Uterus (tissue), 3 donors: ENCODE measurements at regions not wholly inside any gene's neighbourhood (a gene's known extent, or its start where the extent isn't known, plus 50 kb on each side); places are given as distances from the start of the nearest gene placed in this dataset.

Source experiments
- DNase-seq, 2 donors: peaks; one replicate each; pipeline ENCODE4 v3.0.0-alpha.2; 2019 to 2020
- H3K27ac ChIP-seq, 2 donors: fragments of 200-600 bp; sonication (generic); 1 replicate in 1 of 2; 2 replicates in 1 of 2; pipeline ENCODE4 v1.5.1; 2016 to 2018
- H3K27me3 ChIP-seq, 2 donors: fragments of 200-600 bp; sonication (generic); one replicate each; pipeline ENCODE4 v1.5.1; 2018 to 2019; ENCODE audit warnings: control low read depth in 1 of 2
- H3K36me3 ChIP-seq, 2 donors: fragments of 200-600 bp; sonication (generic); one replicate each; pipeline ENCODE4 v1.5.1; 2019; ENCODE audit warnings: control low read depth in 1 of 2
- H3K4me1 ChIP-seq, 2 donors: fragments of 200-600 bp; sonication (generic); one replicate each; pipeline ENCODE4 v1.5.1; 2018 to 2019; ENCODE audit warnings: control low read depth in 1 of 2
- H3K4me3 ChIP-seq, 2 donors: fragments of 200-600 bp; sonication (generic); 1 replicate in 1 of 2; 2 replicates in 1 of 2; pipeline ENCODE4 v1.5.1; 2018 to 2019; ENCODE audit warnings: mild to moderate bottlenecking in 1 of 2
- H3K9me3 ChIP-seq, 2 donors: fragments of 200-600 bp; sonication (generic); one replicate each; pipeline ENCODE4 v1.5.1; 2019; ENCODE audit warnings: control low read depth in 1 of 2
- CTCF ChIP-seq, 4 experiments: fragments of 200-600 bp in 2 of 4; fragments of 450-650 bp in 2 of 4; sonication (generic) in 2 of 4; IDR thresholded peaks; one replicate each; pipeline ENCODE4 v1.5.1; 2016 to 2019; ENCODE audit warnings: antibody characterized with exemption in 4 of 4, mild to moderate bottlenecking in 2 of 4, moderate library complexity in 1 of 4
- POLR2A ChIP-seq, 2 donors: fragments of 450-650 bp; IDR thresholded peaks; one replicate each; pipeline ENCODE4 v1.6.1; 2016; ENCODE audit warnings: antibody characterized with exemption in 2 of 2, mild to moderate bottlenecking in 1 of 2, moderate library complexity in 1 of 2
- intact Hi-C: fragments of 100-400 bp; cut with DNase I; formaldehyde crosslinking; loops from one replicate; pipeline ENCODE4 v1.15.1; 2023; ENCODE audit warnings: low total_unique reads
- donor health status: DM: yes; HTN: yes; CAD: no.

- DNase-seq, result peak in 1 of 2 donors; percentile 27
- Histone ChIP-seq H3K36me3 (no peaks in the 10 kb centered on the region), H3K27me3 (no peaks in the 10 kb centered on the region), H3K27ac (peak overlapping the region; percentile 64 to 74), H3K4me3 (no peak overlapping the region), H3K4me1 (no peaks in the 10 kb centered on the region), H3K9me3 (no peaks in the 10 kb centered on the region)
- TF ChIP-seq CTCF (IDR thresholded peaks at IDR 0.05) (no peak), POLR2A (IDR thresholded peaks at IDR 0.05) (no peak)
- intact Hi-C loops, result no loop called here
Measured at GRCh38 chr13:50386541-50387050, 371.4 kb downstream of the KCNRG start.

GRCh38 chr13:50387051-50387581 lies 371.9 kb downstream of the KCNRG start:
- DNase-seq, result peak; percentile 34 to 47
- no peak overlapping the region for H3K4me3 ChIP-seq
- intact Hi-C loops, result no loop called here
- peak overlapping the region; percentile 64 to 74 for H3K27ac ChIP-seq
- H3K36me3 ChIP-seq, result no peaks in the 10 kb centered on the region
- no peak for TF ChIP-seq CTCF (IDR thresholded peaks at IDR 0.05)
- H3K4me1 ChIP-seq, result no peaks in the 10 kb centered on the region
- H3K27me3 ChIP-seq, result no peaks in the 10 kb centered on the region
- H3K9me3 ChIP-seq, result no peaks in the 10 kb centered on the region

- no peaks in the 10 kb centered on the region for H3K4me1 ChIP-seq
- H3K4me3 ChIP-seq, result no peak overlapping the region
- no peaks in the 10 kb centered on the region for H3K27me3 ChIP-seq
- intact Hi-C loops, result no loop called here
- H3K36me3 ChIP-seq, result no peaks in the 10 kb centered on the region
- no peak for DNase-seq
- no peaks in the 10 kb centered on the region for H3K9me3 ChIP-seq
- TF ChIP-seq CTCF (IDR thresholded peaks at IDR 0.05) (no peak), POLR2A (IDR thresholded peaks at IDR 0.05) (no peak)
- H3K27ac ChIP-seq, result no peak overlapping the region
Measured at GRCh38 chr13:50388481-50388880, 373.2 kb downstream of the KCNRG start.

GRCh38 chr13:50389726-50390125 lies 374.5 kb downstream of the KCNRG start:
- no peak for DNase-seq
- no peak overlapping the region for H3K27ac ChIP-seq

More at GRCh38 chr13:50389726-50390125, 374.5 kb downstream of the KCNRG start:
- intact Hi-C loops, result no loop called here
- no peaks in the 10 kb centered on the region for H3K4me1 ChIP-seq
- no peaks in the 10 kb centered on the region for H3K9me3 ChIP-seq
- no peaks in the 10 kb centered on the region for H3K36me3 ChIP-seq
- TF ChIP-seq CTCF (IDR thresholded peaks at IDR 0.05), result no peak
- TF ChIP-seq POLR2A (IDR thresholded peaks at IDR 0.05), result no peak
- H3K4me3 ChIP-seq, result no peak overlapping the region
- H3K27me3 ChIP-seq, result no peaks in the 10 kb centered on the region
